Gastrocnemius medialis (tissue), 4 donors: ENCODE measurements at regions not wholly inside any gene's neighbourhood (a gene's known extent, or its start where the extent isn't known, plus 50 kb on each side); places are given as distances from the start of the nearest gene placed in this dataset.

ENCODE experiments used
- ATAC-seq, 2 donors: fragments of 150-250 bp; one replicate each; pipeline ENCODE4 v1.9.1; 2016
- DNase-seq, 2 donors: peaks; one replicate each; pipeline ENCODE4 v3.0.0-alpha.2; 2019
- H3K27ac ChIP-seq, 4 donors: fragments of 200-600 bp; sonication (generic); 1 replicate in 1 of 4; 2 replicates in 3 of 4; pipeline ENCODE4 v1.5.1; 2016 to 2018; ENCODE audit warnings: mild to moderate bottlenecking in 2 of 4, moderate library complexity in 1 of 4
- H3K27me3 ChIP-seq, 3 donors: fragments of 200-600 bp; sonication (generic) in 2 of 3; 1 replicate in 1 of 3; 2 replicates in 2 of 3; pipeline versions ENCODE4 v1.5.1 to v1.6.0; 2016 to 2019; ENCODE audit warnings: mild to moderate bottlenecking in 1 of 3, moderate library complexity in 1 of 3
- H3K36me3 ChIP-seq, 2 donors: fragments of 200-600 bp; sonication (generic) in 1 of 2; one replicate each; pipeline ENCODE4 v1.5.1; 2017 to 2018
- H3K4me1 ChIP-seq, 2 donors: fragments of 200-600 bp; sonication (generic) in 1 of 2; one replicate each; pipeline ENCODE4 v1.5.1; 2016 to 2017; ENCODE audit warnings: mild to moderate bottlenecking in 2 of 2
- H3K4me3 ChIP-seq, 4 donors: fragments of 200-600 bp; sonication (generic) in 3 of 4; 1 replicate in 1 of 4; 2 replicates in 3 of 4; pipeline ENCODE4 v1.5.1; 2016 to 2019; ENCODE audit warnings: mild to moderate bottlenecking in 2 of 4
- H3K9me3 ChIP-seq, 3 donors: fragments of 200-600 bp; sonication (generic) in 2 of 3; 1 replicate in 1 of 3; 2 replicates in 2 of 3; pipeline ENCODE4 v1.5.1; 2016 to 2019
- POLR2A ChIP-seq, 2 donors: fragments of 450-650 bp; IDR thresholded peaks; one replicate each; pipeline ENCODE4 v1.6.1; 2017; ENCODE audit warnings: antibody characterized with exemption in 2 of 2, mild to moderate bottlenecking in 2 of 2, moderate library complexity in 2 of 2
- in situ Hi-C, 4 donors: fragments of 200-750 bp; cut with MboI; loops; one replicate each; pipeline versions ENCODE4 v1.15.0 to v1.8.0; 2017; ENCODE audit warnings: low sequenced_read_pairs in 4 of 4
- intact Hi-C: fragments of 100-400 bp; cut with DNase I; formaldehyde crosslinking; loops from one replicate; pipeline ENCODE4 v1.15.1; 2023; ENCODE audit warnings: low total_unique reads
- TF ChIP-seq, protein P1 (sequence below), 5 experiments: fragments of 450-650 bp in 3 of 5; fragments of 200-600 bp in 2 of 5; sonication (generic) in 2 of 5; IDR thresholded peaks in 4 of 5; conservative IDR thresholded peaks in 1 of 5; 1 replicate in 4 of 5; 2 replicates in 1 of 5; pipeline ENCODE4 v1.5.1; 2016 to 2019; ENCODE audit warnings: antibody characterized with exemption in 5 of 5, mild to moderate bottlenecking in 3 of 5, moderate library complexity in 3 of 5

DNA sequence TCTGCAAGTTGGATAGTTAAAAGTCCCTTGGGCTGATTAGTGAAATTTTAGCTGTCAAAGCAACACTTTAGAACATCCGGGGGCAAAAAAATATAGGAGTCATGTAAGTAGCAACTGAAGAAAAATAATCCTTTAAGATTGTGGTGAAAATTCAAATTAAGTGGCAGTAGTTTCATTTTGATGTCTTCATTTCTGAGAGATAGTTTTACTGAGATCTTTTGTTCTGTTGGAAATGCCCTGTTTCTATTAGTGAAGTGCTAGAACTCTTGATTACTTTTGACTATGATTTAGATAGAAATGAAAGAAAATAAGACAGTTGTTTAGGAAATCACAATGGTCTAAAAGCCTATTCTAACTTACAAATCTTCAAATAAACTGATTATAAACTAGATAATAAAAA, 587.3 kb upstream of the MMS22L start:
- Histone ChIP-seq H3K27ac (no peak overlapping the region), H3K4me3 (no peak overlapping the region), H3K4me1 (no peaks in the 10 kb centered on the region), H3K9me3 (no peaks in the 10 kb centered on the region), H3K27me3 (no peaks in the 10 kb centered on the region), H3K36me3 (no peaks in the 10 kb centered on the region)
- in situ Hi-C loops (no loop called here), intact Hi-C loops (no loop called here)
- no peak for TF ChIP-seq POLR2A (IDR thresholded peaks at IDR 0.05)
- TF ChIP-seq, protein P1, sequence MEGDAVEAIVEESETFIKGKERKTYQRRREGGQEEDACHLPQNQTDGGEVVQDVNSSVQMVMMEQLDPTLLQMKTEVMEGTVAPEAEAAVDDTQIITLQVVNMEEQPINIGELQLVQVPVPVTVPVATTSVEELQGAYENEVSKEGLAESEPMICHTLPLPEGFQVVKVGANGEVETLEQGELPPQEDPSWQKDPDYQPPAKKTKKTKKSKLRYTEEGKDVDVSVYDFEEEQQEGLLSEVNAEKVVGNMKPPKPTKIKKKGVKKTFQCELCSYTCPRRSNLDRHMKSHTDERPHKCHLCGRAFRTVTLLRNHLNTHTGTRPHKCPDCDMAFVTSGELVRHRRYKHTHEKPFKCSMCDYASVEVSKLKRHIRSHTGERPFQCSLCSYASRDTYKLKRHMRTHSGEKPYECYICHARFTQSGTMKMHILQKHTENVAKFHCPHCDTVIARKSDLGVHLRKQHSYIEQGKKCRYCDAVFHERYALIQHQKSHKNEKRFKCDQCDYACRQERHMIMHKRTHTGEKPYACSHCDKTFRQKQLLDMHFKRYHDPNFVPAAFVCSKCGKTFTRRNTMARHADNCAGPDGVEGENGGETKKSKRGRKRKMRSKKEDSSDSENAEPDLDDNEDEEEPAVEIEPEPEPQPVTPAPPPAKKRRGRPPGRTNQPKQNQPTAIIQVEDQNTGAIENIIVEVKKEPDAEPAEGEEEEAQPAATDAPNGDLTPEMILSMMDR (IDR thresholded peaks at IDR 0.05 in 4 of 5, conservative IDR thresholded peaks at IDR 0.05 in 1 of 5): no peak
- ATAC-seq (no peak), DNase-seq (no peak)

DNA sequence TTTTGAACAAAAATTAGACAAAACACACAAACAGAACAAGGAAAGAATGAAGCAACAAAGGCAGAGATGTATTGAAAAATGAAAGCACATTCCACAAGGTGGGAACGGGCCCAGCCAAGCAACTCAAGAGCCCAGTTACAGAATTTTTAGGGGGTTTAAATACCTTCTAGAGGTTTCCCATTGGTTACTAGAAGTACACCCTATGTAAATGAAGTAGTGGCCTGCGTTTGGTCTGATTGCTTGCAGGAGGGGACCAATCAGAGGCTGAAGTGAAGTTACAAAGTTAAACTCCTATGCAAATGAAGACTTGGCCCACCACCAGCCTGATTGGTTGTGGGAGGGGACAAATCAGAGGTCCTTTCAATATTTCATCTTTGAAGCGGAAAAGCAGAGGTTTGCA, 593.7 kb upstream of the MMS22L start:
- TF ChIP-seq, protein P1 (IDR thresholded peaks at IDR 0.05 in 4 of 5, conservative IDR thresholded peaks at IDR 0.05 in 1 of 5): no peak
- TF ChIP-seq POLR2A (IDR thresholded peaks at IDR 0.05): no peak
- no peaks in the 10 kb centered on the region for H3K4me1 ChIP-seq
- no peaks in the 10 kb centered on the region for H3K9me3 ChIP-seq
- H3K27ac ChIP-seq: no peak overlapping the region
- H3K4me3 ChIP-seq: no peak overlapping the region
- no peaks in the 10 kb centered on the region for H3K27me3 ChIP-seq
- in situ Hi-C loops: no loop called here
- no peaks in the 10 kb centered on the region for H3K36me3 ChIP-seq
- ATAC-seq (no peak), DNase-seq (no peak)
- intact Hi-C loops: no loop called here

DNA sequence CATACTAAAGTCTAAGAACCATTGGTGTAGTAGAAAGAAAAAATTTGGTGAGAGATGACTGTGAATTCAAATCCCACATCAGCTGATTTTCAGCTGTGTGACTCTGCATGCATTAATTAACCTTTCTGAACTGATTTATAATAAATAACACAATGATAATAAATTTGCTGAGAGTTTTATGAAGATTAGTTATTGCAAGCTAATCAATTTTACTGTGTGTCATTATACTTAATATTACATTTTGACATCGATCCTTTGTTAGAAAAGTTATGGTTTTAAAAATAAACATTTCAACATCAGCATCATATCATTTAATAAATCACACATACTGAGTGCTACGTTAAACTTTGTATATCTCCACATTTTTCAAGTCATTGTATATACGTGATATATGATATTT, 599.7 kb upstream of the MMS22L start:
- intact Hi-C loops (no loop called here), in situ Hi-C loops (no loop called here)
- no peak for ATAC-seq
- H3K27ac ChIP-seq: no peak overlapping the region
- DNase-seq: no peak
- no peaks in the 10 kb centered on the region for H3K9me3 ChIP-seq
- no peaks in the 10 kb centered on the region for H3K27me3 ChIP-seq
- no peaks in the 10 kb centered on the region for H3K36me3 ChIP-seq
- H3K4me1 ChIP-seq: no peaks in the 10 kb centered on the region
- no peak overlapping the region for H3K4me3 ChIP-seq
- no peak for TF ChIP-seq POLR2A (IDR thresholded peaks at IDR 0.05)
- TF ChIP-seq, protein P1 (IDR thresholded peaks at IDR 0.05 in 4 of 5, conservative IDR thresholded peaks at IDR 0.05 in 1 of 5): no peak

DNA sequence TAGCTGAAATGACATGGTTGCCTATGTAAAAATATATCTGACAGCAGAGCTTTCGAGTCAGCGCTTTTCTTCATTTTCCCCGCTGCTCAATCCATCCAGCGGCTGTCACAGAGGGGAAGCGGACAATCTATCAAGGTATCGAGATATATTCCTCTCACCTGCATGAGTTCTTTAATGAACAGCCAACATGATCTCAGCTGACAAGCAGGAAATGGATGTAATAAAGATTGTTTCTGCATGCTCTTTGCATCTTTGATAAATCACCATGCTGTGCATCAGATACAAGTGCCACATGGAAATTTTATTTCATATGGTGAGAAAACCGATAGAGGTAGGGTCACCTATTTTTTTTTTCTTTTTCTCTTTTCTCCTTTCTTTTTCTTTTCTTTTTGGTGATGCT, 602.3 kb upstream of the MMS22L start:
- intact Hi-C loops: no loop called here
- H3K4me1 ChIP-seq: no peaks in the 10 kb centered on the region
- ATAC-seq: no peak

DNA sequence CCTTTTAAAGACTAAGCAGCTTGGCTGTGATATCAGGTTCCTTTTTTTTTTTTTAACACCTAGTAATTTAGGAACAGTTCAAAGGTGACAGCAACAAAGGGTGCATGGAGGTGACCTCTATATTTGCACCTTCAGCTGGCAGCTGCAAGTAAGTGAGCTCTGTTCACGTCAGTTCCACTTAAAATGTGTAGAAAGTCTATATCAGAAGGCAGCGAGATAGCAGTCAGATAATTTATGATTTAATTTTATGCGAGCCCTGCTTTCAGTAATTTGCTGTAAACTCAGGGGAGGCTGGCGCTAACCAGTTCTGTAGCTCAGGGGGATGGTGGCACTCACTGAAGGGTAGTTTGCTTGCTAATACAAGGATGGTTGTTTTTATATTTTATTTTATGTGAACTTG, 602.8 kb upstream of the MMS22L start:
- TF ChIP-seq, protein P1 (IDR thresholded peaks at IDR 0.05 in 4 of 5, conservative IDR thresholded peaks at IDR 0.05 in 1 of 5): no peak
- TF ChIP-seq POLR2A (IDR thresholded peaks at IDR 0.05): no peak
- Histone ChIP-seq H3K4me3 (no peak overlapping the region), H3K27ac (no peak overlapping the region), H3K27me3 (no peaks in the 10 kb centered on the region), H3K4me1 (no peaks in the 10 kb centered on the region), H3K36me3 (no peaks in the 10 kb centered on the region), H3K9me3 (no peaks in the 10 kb centered on the region)
- ATAC-seq (no peak), DNase-seq (no peak)
- intact Hi-C loops (no loop called here), in situ Hi-C loops (no loop called here)

More for the DNA sequence above, 602.3 kb upstream of the MMS22L start:
- Histone ChIP-seq H3K27ac (no peak overlapping the region), H3K36me3 (no peaks in the 10 kb centered on the region), H3K27me3 (no peaks in the 10 kb centered on the region), H3K4me3 (no peak overlapping the region), H3K9me3 (no peaks in the 10 kb centered on the region)
- TF ChIP-seq, protein P1 (IDR thresholded peaks at IDR 0.05 in 4 of 5, conservative IDR thresholded peaks at IDR 0.05 in 1 of 5): no peak
- TF ChIP-seq POLR2A (IDR thresholded peaks at IDR 0.05): no peak
- DNase-seq: no peak
- in situ Hi-C loops: no loop called here
